Adipocyte (in vitro differentiated cells): ENCODE measurements at regions not wholly inside any gene's neighbourhood (a gene's known extent, or its start where the extent isn't known, plus 50 kb on each side); places are given as distances from the start of the nearest gene placed in this dataset.

Experiments
- DNase-seq: peaks from one replicate; pipeline ENCODE4 v3.0.0-alpha.2; 2015; ENCODE audit warnings: low read depth
- H3K27me3 ChIP-seq: replicated peaks from 2 replicates; pipeline ENCODE4 v1.7.0; 2013; ENCODE audit warnings: mild to moderate bottlenecking, low read length, moderate library complexity; ENCODE audit not compliant: control insufficient read depth, insufficient read depth
- H3K36me3 ChIP-seq: 2 replicates; pipeline ENCODE4 v1.7.0; 2013; ENCODE audit warnings: low read length, mild to moderate bottlenecking, moderate library complexity; ENCODE audit not compliant: control insufficient read depth, insufficient read depth, severe bottlenecking
- H3K4me1 ChIP-seq: 2 replicates; pipeline ENCODE4 v1.7.0; 2013; ENCODE audit warnings: mild to moderate bottlenecking, low read length, moderate library complexity; ENCODE audit not compliant: control insufficient read depth, insufficient read depth
- H3K4me3 ChIP-seq: 2 replicates; pipeline ENCODE4 v1.7.0; 2013; ENCODE audit warnings: mild to moderate bottlenecking, low read length, moderate library complexity
- H3K9ac ChIP-seq: 2 replicates; pipeline ENCODE4 v1.7.0; 2013; ENCODE audit warnings: mild to moderate bottlenecking, low read length, moderate library complexity
- H3K9me3 ChIP-seq: 2 replicates; pipeline ENCODE4 v1.7.0; 2013; ENCODE audit warnings: mild to moderate bottlenecking, low read length, moderate library complexity; ENCODE audit not compliant: control insufficient read depth

DNA sequence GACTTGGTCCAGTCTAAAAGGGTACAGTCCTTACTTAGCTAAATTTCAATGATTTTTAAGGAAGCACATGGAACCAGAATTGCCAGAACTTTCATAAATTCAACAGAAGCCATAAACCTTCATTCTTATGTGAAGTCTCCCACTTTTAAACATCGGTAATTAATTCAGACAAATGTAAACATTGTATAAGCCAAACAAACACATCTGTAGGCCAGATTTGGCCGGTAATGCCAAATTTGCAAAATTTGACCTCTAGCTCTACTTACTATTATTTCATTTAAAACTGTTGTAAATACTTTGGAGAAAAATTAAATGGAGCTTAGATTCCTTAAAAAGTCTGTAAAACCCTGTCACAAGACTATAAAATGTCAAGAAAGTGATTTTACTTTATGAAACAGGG, 83.2 kb upstream of the GALNT5 start:
- Histone ChIP-seq H3K27me3 (no peaks in the 10 kb centered on the region), H3K36me3 (no peaks in the 10 kb centered on the region), H3K9me3 (peaks cover 3% of the 10 kb centered on the region), H3K9ac (peak overlapping the region; percentile 78), H3K4me3 (peak overlapping the region; percentile 37), H3K4me1 (peaks cover 33% of the 10 kb centered on the region)
- DNase-seq, result peak; percentile 49

DNA sequence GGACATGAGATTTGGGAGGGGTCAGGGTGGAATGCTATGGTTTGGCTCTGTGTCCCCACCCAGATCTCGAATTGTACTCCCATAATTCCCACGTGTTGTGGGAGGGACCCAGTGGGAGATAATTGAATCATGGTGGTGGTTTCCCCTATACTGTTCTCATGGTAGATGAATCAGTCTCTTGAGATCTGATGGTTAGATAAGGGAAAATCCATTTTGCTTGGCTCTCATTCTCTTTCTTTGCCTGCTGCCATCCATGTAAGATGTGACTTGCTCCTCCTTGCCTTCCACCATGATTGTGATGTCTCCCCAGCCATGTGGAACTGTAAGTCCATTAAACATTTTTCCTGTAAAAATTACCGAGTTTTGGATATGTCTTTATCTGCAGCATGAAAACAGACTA, 80.9 kb upstream of the GALNT5 start:
- Histone ChIP-seq H3K9me3 (peaks cover 3% of the 10 kb centered on the region), H3K4me1 (peaks cover 36% of the 10 kb centered on the region), H3K27me3 (no peaks in the 10 kb centered on the region), H3K4me3 (no peak overlapping the region), H3K36me3 (no peaks in the 10 kb centered on the region), H3K9ac (no peak overlapping the region)
- no peak for DNase-seq

DNA sequence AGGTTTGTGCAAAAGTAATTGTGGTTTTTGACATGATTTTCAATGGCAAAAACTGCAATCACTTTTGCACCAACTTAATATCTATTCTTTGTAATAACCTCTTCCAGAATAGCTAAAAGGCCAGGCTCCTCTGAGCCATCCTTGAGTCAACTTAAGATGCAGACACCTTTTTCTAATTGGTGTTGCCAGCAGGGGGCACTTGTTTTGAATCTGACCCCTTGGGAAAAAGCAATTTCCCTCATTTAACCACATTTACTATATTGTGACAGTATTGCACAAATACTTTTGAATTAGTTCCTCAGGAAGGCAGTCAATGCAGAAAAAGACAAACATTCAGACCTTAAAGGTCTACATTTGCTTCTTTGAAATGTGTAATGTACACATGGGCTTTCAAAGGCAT, 78.6 kb upstream of the GALNT5 start:
- H3K4me1 ChIP-seq, result peaks cover 44% of the 10 kb centered on the region
- no peak overlapping the region for H3K9ac ChIP-seq
- no peak overlapping the region for H3K4me3 ChIP-seq
- no peak for DNase-seq
- H3K9me3 ChIP-seq, result peaks cover 3% of the 10 kb centered on the region
- no peaks in the 10 kb centered on the region for H3K27me3 ChIP-seq
- no peaks in the 10 kb centered on the region for H3K36me3 ChIP-seq

DNA sequence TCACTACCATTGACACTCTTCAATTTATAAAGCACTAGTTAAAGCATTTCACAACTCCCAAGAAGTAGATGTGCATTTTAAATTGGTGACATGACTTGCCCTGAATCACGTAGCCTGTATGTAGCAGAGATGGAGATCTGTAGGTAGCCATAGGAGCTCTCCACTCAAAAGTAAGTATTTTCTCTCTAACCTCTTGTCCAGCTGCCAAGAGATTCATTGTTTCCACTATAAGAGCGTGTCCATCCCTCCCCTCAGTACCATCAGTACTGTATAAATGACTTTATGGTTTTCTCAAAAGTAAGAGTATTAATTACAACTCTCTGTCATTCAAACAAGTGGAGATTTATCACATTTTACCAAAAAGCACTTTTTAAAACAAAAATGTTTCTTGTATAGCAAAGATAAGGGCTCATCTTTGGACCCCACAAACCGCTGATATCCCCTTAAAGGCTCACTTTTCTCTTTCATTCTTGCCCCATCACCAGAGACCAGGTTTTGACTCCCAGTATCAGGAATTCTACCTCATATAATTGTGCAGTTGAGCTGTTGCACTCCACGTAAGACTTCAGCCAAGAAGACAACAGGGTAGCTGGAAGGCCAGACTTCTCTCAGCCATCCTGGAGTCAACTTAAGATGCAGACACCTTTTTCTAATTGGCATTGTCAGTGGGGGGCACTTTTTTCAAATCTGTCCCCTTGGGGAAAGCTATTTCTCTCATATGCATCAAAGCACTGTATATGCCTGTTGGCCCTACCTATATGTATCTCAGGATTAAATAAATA, 78.0 kb upstream of the GALNT5 start:
- Histone ChIP-seq H3K27me3 (no peaks in the 10 kb centered on the region), H3K36me3 (no peaks in the 10 kb centered on the region), H3K4me3 (no peak overlapping the region), H3K4me1 (peaks cover 41% of the 10 kb centered on the region), H3K9ac (no peak overlapping the region), H3K9me3 (peaks cover 3% of the 10 kb centered on the region)
- DNase-seq, result no peak

DNA sequence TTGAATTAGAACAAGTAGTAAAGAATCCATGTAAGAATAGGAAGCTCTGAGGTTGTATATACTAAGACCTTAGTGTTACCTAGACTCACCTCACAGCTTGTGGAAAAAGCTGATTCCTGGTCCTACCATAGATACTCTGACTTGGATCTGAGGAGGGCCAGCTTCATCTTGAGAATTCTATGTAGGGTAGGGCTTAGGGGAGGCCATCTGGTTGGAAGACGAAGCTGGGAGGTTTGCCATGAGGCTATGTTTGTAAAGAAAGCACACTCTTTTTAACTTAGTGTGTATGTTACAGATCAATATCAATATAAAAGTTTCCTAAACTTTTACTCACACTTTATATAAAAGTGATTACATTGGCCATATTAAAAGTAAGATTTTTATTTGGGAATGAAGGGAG, 77.1 kb upstream of the GALNT5 start:
- peaks cover 3% of the 10 kb centered on the region for H3K9me3 ChIP-seq

DNA sequence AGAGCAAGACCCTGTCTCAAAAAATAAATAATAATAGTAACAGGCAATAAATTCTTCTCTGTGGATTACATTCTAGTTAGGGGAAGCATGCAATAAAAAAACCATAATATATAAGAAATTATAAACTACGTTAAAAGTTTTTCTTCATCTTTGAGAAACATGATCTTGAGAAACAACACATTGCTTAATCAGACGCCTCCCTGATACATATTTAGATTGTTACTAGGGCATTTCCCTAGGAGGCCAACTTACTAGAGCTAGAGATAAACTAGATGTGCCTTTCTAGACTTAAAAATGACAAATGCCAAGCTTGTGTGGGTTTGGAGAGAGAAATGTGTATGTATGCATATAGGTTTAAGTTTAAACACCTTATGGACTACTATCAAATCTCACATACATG, 76.3 kb upstream of the GALNT5 start:
- Histone ChIP-seq H3K9ac (no peak overlapping the region), H3K9me3 (peaks cover 3% of the 10 kb centered on the region), H3K36me3 (no peaks in the 10 kb centered on the region), H3K4me3 (no peak overlapping the region), H3K4me1 (peaks cover 52% of the 10 kb centered on the region), H3K27me3 (no peaks in the 10 kb centered on the region)
- DNase-seq, result peak; percentile 58

More for the DNA sequence above, 77.1 kb upstream of the GALNT5 start:
- no peaks in the 10 kb centered on the region for H3K36me3 ChIP-seq
- H3K4me3 ChIP-seq, result no peak overlapping the region
- peaks cover 43% of the 10 kb centered on the region for H3K4me1 ChIP-seq
- no peak overlapping the region for H3K9ac ChIP-seq
- DNase-seq, result no peak
- no peaks in the 10 kb centered on the region for H3K27me3 ChIP-seq

DNA sequence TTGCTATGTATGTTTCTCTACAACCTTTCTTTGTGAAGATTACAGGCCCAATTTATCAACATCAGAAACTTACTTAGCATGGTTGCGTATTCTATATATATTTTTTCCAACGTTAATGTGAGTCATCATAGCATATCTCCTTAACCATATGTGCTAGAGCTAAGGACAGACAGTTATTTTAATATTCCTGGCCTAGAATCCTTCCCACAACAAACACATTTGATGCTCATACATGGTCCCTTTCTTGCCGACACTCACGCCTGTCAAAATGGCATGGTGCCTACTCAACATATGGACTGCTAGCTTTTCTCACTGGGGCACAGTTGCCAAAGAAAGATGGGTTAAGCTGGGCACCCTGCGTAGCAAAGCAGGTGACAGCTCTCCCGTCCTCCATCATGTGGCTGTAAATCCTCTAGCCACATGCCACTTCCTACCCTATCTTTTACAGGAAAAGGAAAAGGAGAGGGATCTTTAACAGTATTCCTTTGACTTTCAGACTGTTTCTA, 75.2 kb upstream of the GALNT5 start:
- no peak for DNase-seq
- Histone ChIP-seq H3K9me3 (no peaks in the 10 kb centered on the region), H3K27me3 (no peaks in the 10 kb centered on the region), H3K36me3 (no peaks in the 10 kb centered on the region), H3K9ac (no peak overlapping the region), H3K4me3 (no peak overlapping the region), H3K4me1 (peaks cover 52% of the 10 kb centered on the region)

DNA sequence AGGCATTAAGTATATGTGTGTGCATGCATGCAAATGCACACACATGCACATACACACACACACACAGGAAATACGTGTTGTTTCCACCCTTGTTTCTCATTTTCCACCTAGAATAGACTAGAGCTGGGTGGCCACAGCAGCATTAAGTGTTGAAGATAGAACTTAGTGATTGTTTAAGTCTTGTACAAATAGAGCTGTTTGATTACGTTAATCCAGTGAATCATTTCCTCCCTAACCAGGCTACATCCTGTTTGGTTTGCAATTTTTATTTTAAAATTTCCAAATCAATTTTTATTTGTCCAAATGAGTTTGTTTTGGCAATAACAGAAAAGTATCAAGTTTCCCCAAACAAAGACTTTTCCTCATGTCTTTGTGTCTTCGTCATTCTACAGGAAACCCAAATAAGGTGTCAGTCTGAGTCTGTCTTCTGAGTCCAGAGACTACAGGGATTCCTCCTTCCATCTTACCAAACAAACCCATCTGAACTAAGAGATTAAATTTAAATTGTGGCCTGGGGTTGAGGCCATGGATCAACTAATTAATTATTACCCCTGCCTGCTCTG, 74.6 kb upstream of the GALNT5 start:
- no peaks in the 10 kb centered on the region for H3K9me3 ChIP-seq
- DNase-seq, result peak; percentile 81
- no peaks in the 10 kb centered on the region for H3K27me3 ChIP-seq
- H3K9ac ChIP-seq, result no peak overlapping the region
- H3K4me3 ChIP-seq, result no peak overlapping the region
- H3K4me1 ChIP-seq, result peaks cover 52% of the 10 kb centered on the region
- H3K36me3 ChIP-seq, result no peaks in the 10 kb centered on the region

DNA sequence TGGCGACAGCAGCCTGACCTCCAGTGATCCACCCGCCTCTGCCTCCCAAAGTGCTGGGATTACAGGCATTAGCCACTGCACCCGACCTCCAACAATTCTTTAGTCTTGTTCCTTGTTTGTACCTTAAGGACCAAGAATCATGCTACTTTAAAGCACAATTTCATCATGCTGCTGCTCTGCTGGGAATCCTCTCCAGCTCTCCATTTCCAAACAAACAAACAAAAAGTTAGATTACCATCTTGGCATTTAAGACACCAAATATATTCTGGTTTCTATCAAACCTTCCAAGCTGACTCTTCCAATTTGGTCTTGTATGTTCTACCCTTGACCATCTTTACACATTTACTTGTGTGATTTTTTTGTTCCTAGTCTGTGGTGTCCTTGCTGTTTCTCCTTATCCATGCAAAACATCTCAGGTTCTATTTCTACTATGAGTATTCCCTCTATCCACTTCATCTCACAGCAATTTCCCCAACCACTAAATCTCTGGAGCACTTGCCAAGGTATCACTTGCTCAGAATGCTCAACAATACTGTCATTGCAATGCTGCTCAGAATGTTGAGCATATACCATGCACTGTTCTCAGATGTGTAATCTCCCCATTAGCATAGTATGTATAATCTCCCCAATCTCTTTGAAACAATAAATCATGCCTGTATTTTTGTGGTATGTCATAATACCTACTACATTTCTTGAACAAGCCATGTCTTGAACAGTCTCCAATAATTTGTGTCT, 73.2 kb upstream of the GALNT5 start:
- Histone ChIP-seq H3K36me3 (no peaks in the 10 kb centered on the region), H3K9me3 (no peaks in the 10 kb centered on the region), H3K9ac (no peak overlapping the region), H3K4me3 (no peak overlapping the region), H3K27me3 (no peaks in the 10 kb centered on the region), H3K4me1 (peaks cover 52% of the 10 kb centered on the region)
- DNase-seq, result peak; percentile 30

DNA sequence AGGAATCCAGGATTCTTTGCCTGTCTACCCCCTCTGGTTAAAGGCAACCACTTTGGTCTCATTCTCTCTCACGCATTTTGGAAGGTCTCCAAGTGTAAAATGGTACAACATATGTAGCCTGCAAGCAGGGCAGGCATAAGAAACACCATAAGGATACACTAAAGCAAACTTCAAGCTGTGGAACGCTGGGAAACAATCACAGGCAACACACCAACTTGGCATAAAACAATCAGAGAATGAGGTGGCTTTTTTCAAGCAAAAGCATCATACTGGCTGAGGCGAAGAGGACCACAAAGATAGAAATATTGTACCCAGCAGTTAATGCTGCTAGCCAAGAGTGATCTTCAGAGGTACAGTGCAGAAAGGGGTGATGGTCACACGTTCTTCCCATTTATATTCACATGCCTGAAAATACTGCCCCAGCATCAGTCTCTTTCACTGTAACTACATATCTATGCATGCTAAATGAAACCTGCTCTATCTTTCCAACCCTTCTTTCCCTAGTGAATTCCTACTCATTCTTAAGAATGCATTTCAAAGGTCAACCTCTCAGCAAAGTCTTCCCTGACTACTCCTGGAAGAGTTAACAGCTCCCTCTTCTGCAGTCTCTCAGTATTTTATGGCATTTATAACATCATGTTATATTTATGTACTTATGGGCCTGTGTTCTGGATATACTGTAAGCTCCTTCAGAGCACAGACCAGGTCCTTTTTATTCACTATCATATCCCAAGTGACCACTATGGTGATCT, 71.9 kb upstream of the GALNT5 start:
- no peaks in the 10 kb centered on the region for H3K9me3 ChIP-seq
- peaks cover 47% of the 10 kb centered on the region for H3K4me1 ChIP-seq
- H3K27me3 ChIP-seq, result no peaks in the 10 kb centered on the region
- H3K36me3 ChIP-seq, result no peaks in the 10 kb centered on the region
- no peak overlapping the region for H3K9ac ChIP-seq
- peak; percentile 36 for DNase-seq
- no peak overlapping the region for H3K4me3 ChIP-seq

DNA sequence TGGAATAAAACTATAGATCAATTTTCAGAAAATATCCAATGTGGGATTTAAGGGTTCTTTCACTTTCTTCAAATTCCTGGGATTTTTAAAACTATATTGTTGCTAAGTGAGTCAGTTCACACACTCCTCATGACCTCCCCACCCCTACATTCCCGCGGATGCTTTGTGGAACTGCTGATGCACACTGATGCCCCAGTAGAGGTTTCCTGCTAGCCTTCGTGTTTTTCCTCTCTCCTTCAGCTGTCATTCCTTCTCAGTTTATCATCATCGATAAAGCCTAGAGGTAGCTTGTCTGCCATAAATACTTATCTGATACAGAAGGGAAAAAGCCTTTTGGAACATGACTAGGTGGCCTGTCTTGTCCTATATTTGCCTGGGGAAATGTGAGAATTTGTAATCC, 67.4 kb upstream of the GALNT5 start:
- Histone ChIP-seq H3K27me3 (no peaks in the 10 kb centered on the region), H3K4me3 (no peak overlapping the region), H3K9ac (no peak overlapping the region), H3K9me3 (no peaks in the 10 kb centered on the region), H3K4me1 (peaks cover 24% of the 10 kb centered on the region), H3K36me3 (no peaks in the 10 kb centered on the region)
- DNase-seq, result peak; percentile 24
